ENCODE measurements at regions not wholly inside any gene's neighbourhood (a gene's known extent, or its start where the extent isn't known, plus 50 kb on each side); places are given as distances from the start of the nearest gene placed in this dataset.
A peak's percentile ranks its signal among the peaks of the same experiment; 100 is the strongest.
"Not testable (repeated sequence)": the region's sequence is repeated elsewhere in the genome, so short reads cannot be mapped to it uniquely, and the experiment has no call there.

DNA sequence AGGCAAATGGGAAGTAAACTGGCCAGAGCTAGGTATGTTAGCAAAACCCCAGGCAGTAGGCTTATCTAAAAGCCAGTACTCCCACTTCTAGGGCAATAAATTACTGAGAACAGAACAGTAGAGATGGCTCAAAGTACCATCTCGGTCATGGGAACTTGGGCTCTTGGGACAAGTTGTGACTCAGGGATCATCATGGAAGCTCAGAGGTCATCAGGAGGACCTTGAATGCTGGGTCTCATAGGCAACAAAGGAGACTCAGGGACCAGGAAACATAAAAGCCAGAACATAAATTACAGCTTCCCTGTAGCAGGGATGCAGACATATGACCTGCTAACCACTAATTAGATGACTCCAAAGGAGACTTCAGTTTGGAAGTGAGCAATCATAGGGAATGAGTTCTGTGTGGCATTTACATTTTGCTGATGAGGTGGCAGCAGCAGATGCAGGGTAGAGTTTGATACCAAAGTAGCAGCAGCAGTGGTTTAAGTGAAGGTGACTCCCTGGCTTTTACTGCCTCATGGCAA, 97.6 kb upstream of the SCAF11 start:
- no peak for DNase-seq (ENCODE audit: low read depth in 2 of 3, low spot score in 1 of 3)

DNA sequence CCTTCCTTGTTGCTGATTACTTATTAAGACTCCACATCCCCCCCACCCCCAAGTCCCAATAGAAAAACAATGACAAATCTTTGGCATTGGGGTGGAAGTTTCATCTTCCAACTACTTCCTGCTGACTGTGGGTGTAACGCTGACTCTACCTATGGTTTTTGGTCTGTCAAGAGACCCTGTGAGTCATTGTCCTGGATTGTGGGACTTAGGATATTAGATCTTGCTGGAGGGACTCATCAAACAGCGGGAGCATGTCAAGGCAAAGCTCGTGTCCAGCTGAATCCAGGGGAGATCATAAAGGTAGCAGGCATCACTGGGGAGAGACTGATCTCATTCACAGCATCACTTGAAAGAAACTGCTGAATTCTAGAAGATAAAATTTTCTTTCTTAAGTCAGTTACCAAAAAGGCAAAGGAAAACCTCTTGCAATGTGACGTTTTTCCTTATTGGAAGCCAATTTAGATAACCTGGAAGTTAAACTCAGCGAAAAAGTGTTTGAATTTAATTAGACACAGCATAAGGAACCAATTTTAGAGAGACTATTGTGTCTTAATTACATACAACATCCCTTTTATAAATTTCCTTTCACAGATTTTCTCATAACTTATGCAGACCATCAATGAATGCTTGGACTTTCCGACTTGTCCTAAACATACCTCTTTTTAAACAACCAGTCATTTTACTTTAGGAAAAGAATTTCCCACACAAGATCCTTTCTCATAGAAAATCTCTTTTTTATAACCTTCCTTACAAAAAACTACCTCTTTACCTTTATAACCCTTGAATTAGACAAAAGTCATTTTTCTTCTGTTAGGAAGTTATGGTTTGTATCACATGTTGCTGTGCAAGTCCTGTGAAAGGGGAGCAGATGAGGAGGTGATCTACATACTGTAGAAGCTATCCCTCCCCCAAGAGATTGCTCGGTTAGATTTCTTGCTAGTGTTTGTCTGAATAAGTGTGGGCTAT, 94.6 kb upstream of the SCAF11 start:
- DNase-seq (ENCODE audit: low read depth in 2 of 3, low spot score in 1 of 3) = no peak

DNA sequence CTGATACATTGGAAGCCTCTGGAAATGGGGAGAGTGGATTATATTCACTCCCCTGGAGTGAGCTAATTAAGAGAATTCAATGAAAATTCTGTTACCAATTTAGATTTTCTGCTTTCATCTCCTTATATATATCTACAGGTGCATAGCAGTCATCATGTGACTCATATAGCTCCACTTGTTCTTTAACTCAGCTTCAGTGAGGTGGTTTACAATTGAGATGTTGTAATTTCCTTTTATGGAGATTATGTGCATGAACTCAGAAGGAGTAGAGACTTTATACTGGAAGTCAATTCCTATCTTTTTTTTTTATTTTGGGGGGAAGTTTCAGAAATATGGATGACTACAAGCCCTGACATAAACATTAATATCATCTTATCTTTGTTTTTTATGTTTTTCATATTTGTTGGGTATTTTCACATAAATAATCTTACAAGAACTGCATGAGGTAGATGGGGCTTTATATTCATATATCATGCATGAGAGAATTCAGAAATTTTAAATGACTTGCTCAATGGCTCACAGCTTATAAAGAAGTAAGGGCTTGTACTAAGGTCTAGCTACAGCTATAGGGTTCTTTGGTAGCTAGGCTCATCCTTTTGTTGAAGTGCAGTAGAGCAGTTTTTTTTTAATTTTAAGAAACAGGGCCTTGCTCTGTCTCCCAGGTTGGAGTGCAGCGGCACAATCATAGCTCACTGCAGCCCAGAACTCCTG, 92.3 kb upstream of the SCAF11 start:
- no peak for DNase-seq (ENCODE audit: low read depth in 2 of 3, low spot score in 1 of 3)

DNA sequence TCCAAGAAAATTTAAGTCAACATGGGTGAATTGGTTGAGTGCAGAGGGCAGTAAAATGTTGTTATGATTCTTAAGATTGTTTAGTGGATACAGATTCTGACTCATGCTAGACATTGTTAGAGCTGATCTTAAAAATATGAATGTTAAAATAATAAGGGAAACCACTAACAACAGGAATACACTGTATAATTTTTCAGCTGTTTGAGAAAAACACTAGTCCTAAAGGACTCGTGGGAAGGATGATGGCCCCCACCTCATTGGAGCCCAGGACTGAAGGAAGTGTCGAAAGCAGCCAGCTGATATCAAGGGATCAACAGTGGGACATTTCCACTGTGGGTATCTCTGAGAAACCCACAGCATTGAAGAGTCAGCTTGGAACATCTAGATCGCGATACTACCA, 82.9 kb upstream of the SCAF11 start:
- no peak for DNase-seq (ENCODE audit: low read depth in 2 of 3, low spot score in 1 of 3)

DNA sequence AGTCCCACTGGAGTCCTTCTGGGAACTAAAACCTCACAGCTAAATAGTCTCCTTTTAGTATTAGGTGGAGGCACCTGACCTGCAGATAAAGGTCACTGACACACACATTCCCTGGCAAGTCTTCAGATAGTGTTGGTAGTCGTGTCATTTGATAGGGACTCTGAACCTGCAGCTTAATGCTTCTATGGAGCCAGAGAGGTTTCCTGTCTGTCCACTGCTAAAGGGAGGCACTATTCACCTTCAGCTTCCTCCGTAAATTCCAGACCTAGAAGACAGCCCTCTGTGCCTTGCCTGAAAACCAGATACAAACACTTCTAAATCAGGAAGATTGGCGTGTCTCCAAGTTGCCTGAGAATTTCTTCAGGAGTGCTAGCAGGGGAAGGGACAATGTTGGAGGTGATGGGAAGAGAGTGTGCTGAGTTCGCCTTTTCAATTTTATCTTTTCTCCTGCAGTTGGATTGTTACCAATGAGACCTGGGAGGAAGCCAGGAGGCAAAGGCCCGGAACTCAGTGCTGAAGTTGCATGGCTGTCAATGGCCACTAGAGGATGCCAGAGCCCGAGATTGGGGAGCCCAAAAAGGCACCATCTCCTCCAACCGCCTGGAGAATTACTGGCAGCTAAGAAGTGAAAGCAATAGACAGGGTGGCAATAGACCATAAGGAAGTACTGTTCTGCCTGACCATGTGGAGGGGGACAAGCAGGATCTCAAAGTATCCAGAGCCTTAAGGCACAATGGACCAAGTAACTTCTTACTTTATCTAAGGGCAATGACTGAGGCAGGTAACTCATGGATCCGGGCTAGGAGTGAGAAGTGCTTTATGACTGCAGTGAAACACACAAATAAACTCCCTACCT, 81.6 kb upstream of the SCAF11 start:
- peak; percentile 46 to 60 (median 55) for DNase-seq (ENCODE audit: low read depth in 2 of 3, low spot score in 1 of 3)

DNA sequence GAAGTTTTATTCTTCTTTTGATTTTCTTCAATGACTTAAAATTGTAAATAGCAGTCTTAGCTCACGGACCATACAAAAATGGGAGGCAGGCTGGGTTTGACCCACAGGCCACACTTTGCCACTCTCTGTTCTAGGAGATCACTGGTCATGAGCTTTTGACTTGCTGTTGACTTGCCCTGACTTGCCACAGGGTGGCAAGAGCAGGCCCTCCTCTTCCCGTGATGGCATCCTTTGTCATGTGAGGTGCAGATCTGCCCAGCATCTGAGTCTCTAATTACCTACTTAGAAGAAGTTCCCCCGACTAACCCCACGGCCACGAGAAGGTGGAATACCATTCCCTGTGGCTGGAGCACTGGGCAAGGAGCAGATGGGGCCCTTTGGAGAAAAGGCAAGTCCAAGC, 81.0 kb upstream of the SCAF11 start:
- no peak for DNase-seq (ENCODE audit: low read depth in 2 of 3, low spot score in 1 of 3)

DNA sequence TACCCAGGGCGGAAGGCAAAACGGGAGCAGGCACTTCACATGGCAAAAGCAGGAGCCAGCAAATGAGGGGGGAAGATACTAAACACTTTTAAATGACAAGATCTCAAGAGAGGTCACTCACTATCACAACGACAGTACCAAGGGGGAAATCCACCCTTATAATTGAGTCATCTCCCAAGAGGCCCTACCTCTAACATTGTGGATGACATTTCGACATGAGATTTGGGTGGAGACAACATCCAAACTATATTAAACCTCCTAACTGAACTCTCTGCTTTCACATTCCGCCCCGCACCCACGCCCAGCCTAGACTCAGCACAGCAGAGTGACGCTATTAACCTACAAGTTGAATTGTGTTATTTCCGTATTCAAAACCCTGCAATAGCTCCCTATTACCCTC, 76.7 kb upstream of the SCAF11 start:
- no peak for DNase-seq (ENCODE audit: low read depth in 2 of 3, low spot score in 1 of 3)

DNA sequence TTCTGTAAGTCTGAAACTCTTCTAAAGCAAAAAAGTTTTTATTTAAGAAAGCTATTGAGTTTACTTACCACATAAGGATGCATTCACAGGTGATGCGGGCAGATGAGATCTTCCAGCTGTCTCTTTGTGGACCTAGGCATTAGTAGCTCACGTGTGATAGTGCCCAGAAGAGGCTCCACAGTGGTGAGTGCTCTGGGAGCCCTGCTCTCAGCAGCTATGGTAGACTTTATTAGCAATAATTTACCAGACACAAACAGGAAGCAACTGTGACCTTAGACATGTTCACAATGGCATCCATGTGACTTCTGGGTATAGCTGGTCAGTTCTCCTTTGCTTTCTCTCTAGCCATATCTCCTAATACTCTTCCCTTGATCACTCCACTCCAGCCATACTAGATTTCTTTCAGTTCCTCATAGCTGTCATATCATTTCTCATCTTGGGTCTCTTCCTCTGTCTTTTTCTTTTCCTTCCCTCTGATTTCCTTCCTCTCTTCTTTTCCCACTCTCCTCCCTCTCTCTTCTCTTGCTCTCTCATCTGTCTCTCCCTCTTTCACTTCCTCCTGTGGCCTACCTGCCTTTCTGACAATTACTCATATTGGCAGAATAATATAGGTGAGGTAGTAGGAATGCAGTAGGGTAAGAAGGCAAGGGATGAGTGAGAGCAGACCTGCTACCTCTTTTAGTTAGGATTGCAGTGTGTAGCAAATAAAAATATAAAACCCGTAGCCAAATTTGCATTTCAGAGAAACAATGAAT, 75.2 kb upstream of the SCAF11 start:
- no peak for DNase-seq (ENCODE audit: low read depth in 2 of 3, low spot score in 1 of 3)

DNA sequence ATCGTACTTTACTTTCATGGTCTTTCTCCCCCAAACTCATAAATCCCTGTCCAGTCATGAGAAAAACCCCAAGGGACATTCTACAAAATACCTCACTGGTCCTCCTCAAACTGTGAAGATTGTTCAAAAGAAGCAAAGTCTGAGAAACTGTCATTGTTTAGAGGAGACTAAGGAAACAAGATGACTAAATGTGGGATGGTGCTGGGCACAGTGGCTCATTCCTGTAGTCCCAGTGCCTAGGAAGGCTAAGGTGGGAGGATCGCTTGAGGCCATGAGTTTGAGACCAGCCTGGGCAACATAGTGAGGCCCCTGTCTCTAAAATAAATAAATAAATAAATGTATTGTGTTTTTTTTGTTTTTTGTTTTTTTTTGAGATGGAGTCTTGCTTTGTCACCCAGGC, 74.2 kb upstream of the SCAF11 start:
- no peak for DNase-seq (ENCODE audit: low read depth in 2 of 3, low spot score in 1 of 3)

DNA sequence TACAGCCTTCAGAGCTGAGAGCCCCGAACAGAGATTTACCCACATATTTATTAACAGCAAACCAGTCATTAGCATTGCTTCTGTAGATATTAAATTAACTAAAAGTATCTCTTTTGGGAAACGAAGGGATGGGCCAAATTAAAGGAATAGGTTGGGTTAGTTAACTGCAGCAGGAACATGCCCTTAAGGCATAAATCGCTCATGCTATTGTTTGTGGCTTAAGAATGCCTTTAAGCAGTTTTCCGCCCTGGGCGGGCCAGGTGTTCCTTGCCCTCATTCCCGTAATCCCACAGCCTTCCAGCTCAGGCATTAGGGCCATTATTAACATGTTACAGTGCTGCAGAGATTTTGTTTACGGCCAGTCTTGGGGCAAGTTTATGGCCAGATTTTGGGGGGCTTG, 68.3 kb upstream of the SCAF11 start:
- DNase-seq (ENCODE audit: low read depth in 2 of 3, low spot score in 1 of 3) = not testable (repeated sequence)

DNA sequence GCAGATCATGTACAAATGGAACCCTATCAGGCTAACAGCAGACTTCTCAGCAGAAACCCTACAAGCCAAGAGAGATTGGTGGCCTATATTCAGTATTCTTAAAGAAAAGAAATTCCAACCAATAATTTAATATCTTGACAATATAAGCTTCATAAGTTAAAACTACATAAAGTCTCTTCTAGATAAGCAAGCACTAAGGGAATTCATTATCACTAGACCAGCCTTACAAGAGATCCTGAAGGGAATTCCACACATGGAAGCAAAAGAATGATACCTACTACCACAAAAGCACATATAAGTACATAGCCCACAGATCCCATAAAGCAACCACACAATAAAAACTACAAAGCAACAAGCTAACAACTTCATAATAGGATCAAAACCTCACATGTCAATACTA, 60.4 kb upstream of the SCAF11 start:
- DNase-seq (ENCODE audit: low read depth in 2 of 3, low spot score in 1 of 3) = no peak

DNA sequence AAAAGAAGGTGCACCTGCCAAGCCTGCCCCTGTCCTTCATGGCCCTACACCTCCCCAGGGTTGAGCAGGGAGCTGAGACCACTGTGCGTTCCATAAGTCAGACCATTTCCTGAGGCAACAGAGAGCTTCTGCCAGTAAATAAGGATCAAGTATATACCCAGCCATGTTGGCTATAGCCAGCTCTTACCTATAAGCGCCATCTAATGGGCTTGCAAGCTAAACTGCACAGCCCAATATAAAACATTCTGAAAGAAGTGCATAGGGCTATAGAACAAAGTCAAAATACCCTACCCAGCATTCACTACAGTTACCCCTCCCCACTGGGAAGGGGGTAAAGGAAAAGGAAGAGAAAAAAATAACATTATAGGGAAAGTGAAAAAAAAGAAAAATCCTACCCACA, 59.3 kb upstream of the SCAF11 start:
- DNase-seq (ENCODE audit: low read depth in 2 of 3, low spot score in 1 of 3) = no peak

DNA sequence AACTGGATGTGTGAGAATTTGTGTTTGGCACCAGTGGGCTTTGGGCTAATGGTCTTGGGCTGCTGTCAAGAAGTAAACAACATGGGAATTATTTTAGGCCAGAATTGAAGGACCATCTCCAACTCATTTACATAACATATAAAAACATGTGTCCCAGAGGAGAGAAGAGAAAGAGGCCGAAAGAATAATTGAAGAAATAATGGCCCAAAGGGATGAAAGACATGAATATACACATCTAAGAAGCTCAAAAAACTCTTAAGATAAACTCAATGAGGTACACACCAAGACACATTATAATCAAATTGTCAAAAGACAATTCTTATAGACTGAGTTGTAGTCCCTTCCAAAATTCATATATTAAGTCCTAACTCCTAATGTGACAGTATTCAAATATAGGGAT, 56.1 kb upstream of the SCAF11 start:
- DNase-seq (ENCODE audit: low read depth in 2 of 3, low spot score in 1 of 3) = no peak

DNA sequence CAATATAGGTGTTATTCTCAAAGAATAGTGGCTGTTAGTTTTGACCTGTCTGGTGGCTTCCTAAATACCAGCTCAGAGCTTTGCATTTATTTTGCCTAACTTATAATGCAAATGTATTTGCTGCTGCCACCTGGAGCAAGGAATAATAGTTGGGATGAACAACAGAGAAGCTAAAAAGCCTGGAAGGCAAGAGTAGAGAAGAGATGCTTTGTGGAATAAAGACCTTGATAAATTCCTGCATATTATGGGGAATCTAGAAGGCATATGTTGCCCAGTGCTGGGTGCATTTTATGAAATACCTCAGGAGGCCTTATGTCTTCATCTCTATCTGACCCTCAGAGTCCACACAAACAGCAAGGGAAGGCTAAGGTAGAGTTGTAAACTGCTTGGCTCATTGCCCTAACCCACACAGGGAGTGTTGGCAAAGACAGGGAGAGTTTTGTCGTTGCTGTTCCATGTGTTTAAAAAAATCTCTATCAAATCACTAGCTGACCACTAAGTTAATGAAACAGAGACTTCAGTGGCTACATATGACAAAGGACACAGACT, 53.7 kb upstream of the SCAF11 start:
- DNase-seq (ENCODE audit: low read depth in 2 of 3, low spot score in 1 of 3) = no peak
